HepG2 (cell line): ENCODE measurements at regions not wholly inside any gene's neighbourhood (a gene's known extent, or its start where the extent isn't known, plus 50 kb on each side); places are given as distances from the start of the nearest gene placed in this dataset.

Experiments used
- ATF1 ChIP-seq: IDR thresholded peaks from 2 replicates; pipeline ENCODE4 v1.6.1; 2016; ENCODE audit warnings: mild to moderate bottlenecking, control low read depth
- CTCF ChIP-seq: sonication (generic); formaldehyde crosslinking; IDR thresholded peaks from 2 replicates; pipeline ENCODE4 v1.5.0; 2020; ENCODE audit warnings: mild to moderate bottlenecking, missing genetic modification reagents, moderate library complexity
- HCFC1 ChIP-seq: fragments of 150-350 bp; IDR thresholded peaks from 2 replicates; pipeline ENCODE4 v1.6.1; 2014; ENCODE audit warnings: low read depth, low read length
- KDM1A ChIP-seq: IDR thresholded peaks from 2 replicates; pipeline ENCODE4 v1.6.1; 2016; ENCODE audit warnings: missing compliant biosample characterization
- NFE2 ChIP-seq: sonication (generic); formaldehyde crosslinking; IDR thresholded peaks from 2 replicates; pipeline ENCODE4 v1.4.0; 2020; ENCODE audit warnings: missing genetic modification reagents
- ZBTB33 ChIP-seq: sonication (generic); formaldehyde crosslinking; IDR thresholded peaks from 2 replicates; pipeline ENCODE4 v1.4.0; 2020; ENCODE audit warnings: missing genetic modification reagents
- ZFP36 ChIP-seq: fragments of 150-350 bp; IDR thresholded peaks from 2 replicates; pipeline ENCODE4 v1.6.1; 2018; ENCODE audit warnings: borderline replicate concordance, low read length, low read depth; ENCODE audit not compliant: partially characterized antibody
- ZNF350 ChIP-seq: sonication (generic); formaldehyde crosslinking; IDR thresholded peaks from 2 replicates; pipeline ENCODE4 v1.4.0; 2020; ENCODE audit warnings: mild to moderate bottlenecking, low read depth, missing genetic modification reagents, borderline replicate concordance
- ZSCAN22 ChIP-seq: sonication (generic); formaldehyde crosslinking; IDR thresholded peaks from 2 replicates; pipeline ENCODE4 v1.4.0; 2020; ENCODE audit warnings: mild to moderate bottlenecking, missing genetic modification reagents
- TF ChIP-seq, protein P1 (sequence below): IDR thresholded peaks from 2 replicates; pipeline ENCODE4 v1.6.1; 2012; ENCODE audit warnings: inconsistent platforms
- TF ChIP-seq, protein P2 (sequence below): sonication (generic); formaldehyde crosslinking; conservative IDR thresholded peaks from 2 replicates; pipeline ENCODE4 v1.4.0; 2020; ENCODE audit warnings: missing genetic modification reagents

- TF ChIP-seq, protein P1, sequence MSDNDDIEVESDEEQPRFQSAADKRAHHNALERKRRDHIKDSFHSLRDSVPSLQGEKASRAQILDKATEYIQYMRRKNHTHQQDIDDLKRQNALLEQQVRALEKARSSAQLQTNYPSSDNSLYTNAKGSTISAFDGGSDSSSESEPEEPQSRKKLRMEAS, result no peak
- no peak for TF ChIP-seq ATF1 (CRISPR knock-in tag)
- TF ChIP-seq ZBTB33 (CRISPR knock-in tag), result no peak
- TF ChIP-seq HCFC1, result no peak
- no peak for TF ChIP-seq CTCF (CRISPR knock-in tag)
- TF ChIP-seq, protein P2, sequence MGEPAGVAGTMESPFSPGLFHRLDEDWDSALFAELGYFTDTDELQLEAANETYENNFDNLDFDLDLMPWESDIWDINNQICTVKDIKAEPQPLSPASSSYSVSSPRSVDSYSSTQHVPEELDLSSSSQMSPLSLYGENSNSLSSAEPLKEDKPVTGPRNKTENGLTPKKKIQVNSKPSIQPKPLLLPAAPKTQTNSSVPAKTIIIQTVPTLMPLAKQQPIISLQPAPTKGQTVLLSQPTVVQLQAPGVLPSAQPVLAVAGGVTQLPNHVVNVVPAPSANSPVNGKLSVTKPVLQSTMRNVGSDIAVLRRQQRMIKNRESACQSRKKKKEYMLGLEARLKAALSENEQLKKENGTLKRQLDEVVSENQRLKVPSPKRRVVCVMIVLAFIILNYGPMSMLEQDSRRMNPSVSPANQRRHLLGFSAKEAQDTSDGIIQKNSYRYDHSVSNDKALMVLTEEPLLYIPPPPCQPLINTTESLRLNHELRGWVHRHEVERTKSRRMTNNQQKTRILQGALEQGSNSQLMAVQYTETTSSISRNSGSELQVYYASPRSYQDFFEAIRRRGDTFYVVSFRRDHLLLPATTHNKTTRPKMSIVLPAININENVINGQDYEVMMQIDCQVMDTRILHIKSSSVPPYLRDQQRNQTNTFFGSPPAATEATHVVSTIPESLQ (CRISPR knock-in tag), result no peak
- no peak for TF ChIP-seq ZNF350
- no peak for TF ChIP-seq KDM1A
- no peak for TF ChIP-seq ZFP36
- TF ChIP-seq NFE2 (CRISPR knock-in tag), result no peak
- no peak for TF ChIP-seq ZSCAN22
Measured at GRCh38 chr11:105492010-105492409, 117.9 kb upstream of the GRIA4 start.
